MG63 (cell line): ENCODE measurements at regions not wholly inside any gene's neighbourhood (a gene's known extent, or its start where the extent isn't known, plus 50 kb on each side); places are given as distances from the start of the nearest gene placed in this dataset.
A peak's percentile ranks its signal among the peaks of the same experiment; 100 is the strongest.

Experiments used
- DNase-seq: peaks from one replicate; pipeline ENCODE4 v3.0.0-alpha.2; 2020
- H3K27me3 ChIP-seq: fragments of 250-450 bp; sonication (Bioruptor Pico); 2 replicates; pipeline ENCODE4 v1.5.1; 2020; ENCODE audit warnings: mild to moderate bottlenecking, moderate library complexity
- H3K36me3 ChIP-seq: fragments of 250-450 bp; sonication (Bioruptor Pico); 2 replicates; pipeline ENCODE4 v1.5.1; 2020; ENCODE audit warnings: mild to moderate bottlenecking, moderate library complexity
- H3K4me3 ChIP-seq: fragments of 250-450 bp; sonication (Bioruptor Pico); 2 replicates; pipeline ENCODE4 v1.5.1; 2020; ENCODE audit warnings: mild to moderate bottlenecking, moderate library complexity
- H3K9me3 ChIP-seq: fragments of 250-450 bp; sonication (Bioruptor Pico); 2 replicates; pipeline ENCODE4 v1.5.1; 2020; ENCODE audit warnings: mild to moderate bottlenecking, moderate library complexity

- Histone ChIP-seq H3K36me3 (no peaks in the 10 kb centered on the region), H3K9me3 (no peaks in the 10 kb centered on the region), H3K4me3 (no peak overlapping the region), H3K27me3 (no peaks in the 10 kb centered on the region)
- DNase-seq: peak; percentile 7
Measured at GRCh38 chr11:109320595-109320994, 101.4 kb upstream of the C11orf87 start.

GRCh38 chr11:109326781-109327180 is 95.2 kb upstream of the C11orf87 start:
- H3K27me3 ChIP-seq: no peaks in the 10 kb centered on the region
- H3K36me3 ChIP-seq: no peaks in the 10 kb centered on the region
- no peak overlapping the region for H3K4me3 ChIP-seq
- no peak for DNase-seq
- H3K9me3 ChIP-seq: no peaks in the 10 kb centered on the region

- no peak for DNase-seq
- H3K4me3 ChIP-seq: no peak overlapping the region
- H3K9me3 ChIP-seq: no peaks in the 10 kb centered on the region
- H3K36me3 ChIP-seq: no peaks in the 10 kb centered on the region
- H3K27me3 ChIP-seq: no peaks in the 10 kb centered on the region
Measured at GRCh38 chr11:109329716-109330115, 92.3 kb upstream of the C11orf87 start.

- H3K9me3 ChIP-seq: no peaks in the 10 kb centered on the region
- H3K27me3 ChIP-seq: no peaks in the 10 kb centered on the region
- DNase-seq: no peak
Measured at GRCh38 chr11:109338131-109338530, 83.9 kb upstream of the C11orf87 start.

GRCh38 chr11:109342261-109342660 is 79.7 kb upstream of the C11orf87 start:
- H3K9me3 ChIP-seq: no peaks in the 10 kb centered on the region
- H3K4me3 ChIP-seq: no peak overlapping the region
- no peaks in the 10 kb centered on the region for H3K27me3 ChIP-seq
- no peak for DNase-seq
- no peaks in the 10 kb centered on the region for H3K36me3 ChIP-seq

More at GRCh38 chr11:109338131-109338530, 83.9 kb upstream of the C11orf87 start:
- Histone ChIP-seq H3K36me3 (no peaks in the 10 kb centered on the region), H3K4me3 (no peak overlapping the region)

- Histone ChIP-seq H3K9me3 (no peaks in the 10 kb centered on the region), H3K27me3 (no peaks in the 10 kb centered on the region), H3K36me3 (no peaks in the 10 kb centered on the region), H3K4me3 (no peak overlapping the region)
- no peak for DNase-seq
Measured at GRCh38 chr11:109343242-109343641, 78.7 kb upstream of the C11orf87 start.

GRCh38 chr11:109347304-109347703 is 74.7 kb upstream of the C11orf87 start:
- Histone ChIP-seq H3K9me3 (no peaks in the 10 kb centered on the region), H3K27me3 (no peaks in the 10 kb centered on the region), H3K4me3 (no peak overlapping the region), H3K36me3 (no peaks in the 10 kb centered on the region)
- DNase-seq: no peak

- DNase-seq: no peak
- Histone ChIP-seq H3K27me3 (no peaks in the 10 kb centered on the region), H3K4me3 (no peak overlapping the region), H3K36me3 (no peaks in the 10 kb centered on the region), H3K9me3 (no peaks in the 10 kb centered on the region)
Measured at GRCh38 chr11:109349276-109350080, 72.5 kb upstream of the C11orf87 start.

- Histone ChIP-seq H3K9me3 (no peaks in the 10 kb centered on the region), H3K27me3 (no peaks in the 10 kb centered on the region)
Measured at GRCh38 chr11:109350091-109350490, 71.9 kb upstream of the C11orf87 start.

GRCh38 chr11:109362059-109362458 is 59.9 kb upstream of the C11orf87 start:
- Histone ChIP-seq H3K36me3 (no peaks in the 10 kb centered on the region), H3K27me3 (no peaks in the 10 kb centered on the region), H3K9me3 (no peaks in the 10 kb centered on the region), H3K4me3 (no peak overlapping the region)
- no peak for DNase-seq

More at GRCh38 chr11:109350091-109350490, 71.9 kb upstream of the C11orf87 start:
- H3K36me3 ChIP-seq: no peaks in the 10 kb centered on the region
- no peak overlapping the region for H3K4me3 ChIP-seq
- no peak for DNase-seq

- H3K4me3 ChIP-seq: no peak overlapping the region
- no peaks in the 10 kb centered on the region for H3K36me3 ChIP-seq
- H3K9me3 ChIP-seq: peaks cover 1% of the 10 kb centered on the region; the same call in 1 of the 2 replicates
- DNase-seq: no peak
- H3K27me3 ChIP-seq: no peaks in the 10 kb centered on the region
Measured at GRCh38 chr11:109363682-109364081, 58.3 kb upstream of the C11orf87 start.

- H3K9me3 ChIP-seq: peaks cover 3% of the 10 kb centered on the region; the same call in 1 of the 2 replicates
- H3K4me3 ChIP-seq: no peak overlapping the region
- no peaks in the 10 kb centered on the region for H3K36me3 ChIP-seq
- H3K27me3 ChIP-seq: no peaks in the 10 kb centered on the region
- no peak for DNase-seq
Measured at GRCh38 chr11:109364851-109365250, 57.1 kb upstream of the C11orf87 start.

GRCh38 chr11:109371444-109372176 is 50.4 kb upstream of the C11orf87 start:
- no peak overlapping the region for H3K4me3 ChIP-seq
- H3K36me3 ChIP-seq: no peaks in the 10 kb centered on the region
- no peaks in the 10 kb centered on the region for H3K27me3 ChIP-seq
- DNase-seq: no peak
- peaks cover 3% of the 10 kb centered on the region; the same call in 1 of the 2 replicates for H3K9me3 ChIP-seq
